ENCODE measurements at regions not wholly inside any gene's neighbourhood (a gene's known extent, or its start where the extent isn't known, plus 50 kb on each side); places are given as distances from the start of the nearest gene placed in this dataset.
"Not testable (repeated sequence)": the region's sequence is repeated elsewhere in the genome, so short reads cannot be mapped to it uniquely, and the experiment has no call there.

GRCh38 chr6:134763575-134763974 lies 186.3 kb downstream of the ALDH8A1 start:
- H2AFZ ChIP-seq (ENCODE audit: low read length); H3K79me2 ChIP-seq (ENCODE audit: low read length); H3K27me3 ChIP-seq (ENCODE audit: low read length); H3K9ac ChIP-seq (ENCODE audit: low read length); H3K27ac ChIP-seq (ENCODE audit: low read length); DNase-seq; H3K4me2 ChIP-seq (ENCODE audit: low read depth, low read length, poor library complexity, severe bottlenecking); H3K36me3 ChIP-seq (ENCODE audit: insufficient read depth, low read length); H3K9me2 ChIP-seq (replicated peaks; ENCODE audit: insufficient read depth, low read length); H4K20me1 ChIP-seq (ENCODE audit: insufficient read depth, low read depth, low read length); H3K4me3 ChIP-seq (ENCODE audit: low read length); H3K9me3 ChIP-seq (ENCODE audit: low read length); H3K4me1 ChIP-seq (ENCODE audit: low read length): not testable (repeated sequence)

- Histone ChIP-seq H3K36me3 (ENCODE audit: insufficient read depth, low read length) (no peaks in the 10 kb centered on the region), H3K27ac (ENCODE audit: low read length) (no peak overlapping the region), H3K4me3 (ENCODE audit: low read length) (no peak overlapping the region), H3K9me2 (replicated peaks; ENCODE audit: insufficient read depth, low read length) (no peaks in the 10 kb centered on the region), H3K9me3 (ENCODE audit: low read length) (no peaks in the 10 kb centered on the region), H3K79me2 (ENCODE audit: low read length) (no peaks in the 10 kb centered on the region), H4K20me1 (ENCODE audit: insufficient read depth, low read depth, low read length) (no peaks in the 10 kb centered on the region), H3K4me1 (ENCODE audit: low read length) (no peaks in the 10 kb centered on the region), H3K9ac (ENCODE audit: low read length) (no peak overlapping the region), H3K4me2 (ENCODE audit: low read depth, low read length, poor library complexity, severe bottlenecking) (no peak overlapping the region), H2AFZ (ENCODE audit: low read length) (no peak overlapping the region), H3K27me3 (ENCODE audit: low read length) (no peaks in the 10 kb centered on the region)
- DNase-seq = no peak
Measured at GRCh38 chr6:134758621-134759020, 191.3 kb downstream of the ALDH8A1 start.

GRCh38 chr6:134757911-134758361 lies 192.0 kb downstream of the ALDH8A1 start:
- no peak overlapping the region for H3K4me3 ChIP-seq (ENCODE audit: low read length)
- no peaks in the 10 kb centered on the region for H3K9me2 ChIP-seq (replicated peaks; ENCODE audit: insufficient read depth, low read length)
- no peak overlapping the region for H3K4me2 ChIP-seq (ENCODE audit: low read depth, low read length, poor library complexity, severe bottlenecking)
- H3K9ac ChIP-seq (ENCODE audit: low read length) = no peak overlapping the region
- no peaks in the 10 kb centered on the region for H3K27me3 ChIP-seq (ENCODE audit: low read length)
- no peaks in the 10 kb centered on the region for H3K36me3 ChIP-seq (ENCODE audit: insufficient read depth, low read length)
- no peak overlapping the region for H2AFZ ChIP-seq (ENCODE audit: low read length)
- DNase-seq = no peak
- H4K20me1 ChIP-seq (ENCODE audit: insufficient read depth, low read depth, low read length) = no peaks in the 10 kb centered on the region
- no peaks in the 10 kb centered on the region for H3K79me2 ChIP-seq (ENCODE audit: low read length)
- H3K27ac ChIP-seq (ENCODE audit: low read length) = no peak overlapping the region
- no peaks in the 10 kb centered on the region for H3K4me1 ChIP-seq (ENCODE audit: low read length)
- no peaks in the 10 kb centered on the region for H3K9me3 ChIP-seq (ENCODE audit: low read length)

GRCh38 chr6:134756374-134757025 lies 193.4 kb downstream of the ALDH8A1 start:
- Histone ChIP-seq H3K9me3 (ENCODE audit: low read length) (no peaks in the 10 kb centered on the region), H3K27me3 (ENCODE audit: low read length) (no peaks in the 10 kb centered on the region), H3K79me2 (ENCODE audit: low read length) (no peaks in the 10 kb centered on the region), H3K4me3 (ENCODE audit: low read length) (no peak overlapping the region), H4K20me1 (ENCODE audit: insufficient read depth, low read depth, low read length) (no peaks in the 10 kb centered on the region), H3K27ac (ENCODE audit: low read length) (no peak overlapping the region), H3K4me2 (ENCODE audit: low read depth, low read length, poor library complexity, severe bottlenecking) (no peak overlapping the region), H3K9ac (ENCODE audit: low read length) (no peak overlapping the region), H3K9me2 (replicated peaks; ENCODE audit: insufficient read depth, low read length) (no peaks in the 10 kb centered on the region), H2AFZ (ENCODE audit: low read length) (no peak overlapping the region), H3K4me1 (ENCODE audit: low read length) (no peaks in the 10 kb centered on the region), H3K36me3 (ENCODE audit: insufficient read depth, low read length) (no peaks in the 10 kb centered on the region)
- DNase-seq = no peak

GRCh38 chr6:134754013-134754690 lies 195.7 kb downstream of the ALDH8A1 start:
- no peaks in the 10 kb centered on the region for H3K79me2 ChIP-seq (ENCODE audit: low read length)
- no peak for DNase-seq
- H3K9me2 ChIP-seq (replicated peaks; ENCODE audit: insufficient read depth, low read length) = no peaks in the 10 kb centered on the region
- H3K9me3 ChIP-seq (ENCODE audit: low read length) = no peaks in the 10 kb centered on the region
- no peak overlapping the region for H2AFZ ChIP-seq (ENCODE audit: low read length)
- H3K9ac ChIP-seq (ENCODE audit: low read length) = no peak overlapping the region
- H3K4me3 ChIP-seq (ENCODE audit: low read length) = no peak overlapping the region
- no peak overlapping the region for H3K4me2 ChIP-seq (ENCODE audit: low read depth, low read length, poor library complexity, severe bottlenecking)
- H3K4me1 ChIP-seq (ENCODE audit: low read length) = no peaks in the 10 kb centered on the region
- H4K20me1 ChIP-seq (ENCODE audit: insufficient read depth, low read depth, low read length) = no peaks in the 10 kb centered on the region
- H3K27me3 ChIP-seq (ENCODE audit: low read length) = no peaks in the 10 kb centered on the region
- H3K27ac ChIP-seq (ENCODE audit: low read length) = no peak overlapping the region
- H3K36me3 ChIP-seq (ENCODE audit: insufficient read depth, low read length) = no peaks in the 10 kb centered on the region

GRCh38 chr6:134753001-134753400 lies 196.9 kb downstream of the ALDH8A1 start:
- no peaks in the 10 kb centered on the region for H3K9me2 ChIP-seq (replicated peaks; ENCODE audit: insufficient read depth, low read length)
- H3K79me2 ChIP-seq (ENCODE audit: low read length) = no peaks in the 10 kb centered on the region
- H3K27ac ChIP-seq (ENCODE audit: low read length) = no peak overlapping the region
- no peaks in the 10 kb centered on the region for H3K27me3 ChIP-seq (ENCODE audit: low read length)
- no peak overlapping the region for H3K9ac ChIP-seq (ENCODE audit: low read length)
- no peaks in the 10 kb centered on the region for H3K9me3 ChIP-seq (ENCODE audit: low read length)
- no peaks in the 10 kb centered on the region for H3K36me3 ChIP-seq (ENCODE audit: insufficient read depth, low read length)
- no peak for DNase-seq
- H3K4me3 ChIP-seq (ENCODE audit: low read length) = no peak overlapping the region
- H2AFZ ChIP-seq (ENCODE audit: low read length) = no peak overlapping the region
- H3K4me1 ChIP-seq (ENCODE audit: low read length) = no peaks in the 10 kb centered on the region
- no peaks in the 10 kb centered on the region for H4K20me1 ChIP-seq (ENCODE audit: insufficient read depth, low read depth, low read length)
- no peak overlapping the region for H3K4me2 ChIP-seq (ENCODE audit: low read depth, low read length, poor library complexity, severe bottlenecking)

GRCh38 chr6:134752445-134752844 lies 197.5 kb downstream of the ALDH8A1 start:
- Histone ChIP-seq H3K27ac (ENCODE audit: low read length) (no peak overlapping the region), H3K4me2 (ENCODE audit: low read depth, low read length, poor library complexity, severe bottlenecking) (no peak overlapping the region), H3K36me3 (ENCODE audit: insufficient read depth, low read length) (no peaks in the 10 kb centered on the region), H2AFZ (ENCODE audit: low read length) (no peak overlapping the region), H4K20me1 (ENCODE audit: insufficient read depth, low read depth, low read length) (no peaks in the 10 kb centered on the region), H3K9me2 (replicated peaks; ENCODE audit: insufficient read depth, low read length) (no peaks in the 10 kb centered on the region), H3K4me1 (ENCODE audit: low read length) (no peaks in the 10 kb centered on the region), H3K9ac (ENCODE audit: low read length) (no peak overlapping the region), H3K9me3 (ENCODE audit: low read length) (no peaks in the 10 kb centered on the region), H3K4me3 (ENCODE audit: low read length) (no peak overlapping the region), H3K79me2 (ENCODE audit: low read length) (no peaks in the 10 kb centered on the region), H3K27me3 (ENCODE audit: low read length) (no peaks in the 10 kb centered on the region)
- DNase-seq = no peak

- H3K27me3 ChIP-seq (ENCODE audit: low read length) = no peaks in the 10 kb centered on the region
- no peak overlapping the region for H3K9ac ChIP-seq (ENCODE audit: low read length)
- no peaks in the 10 kb centered on the region for H4K20me1 ChIP-seq (ENCODE audit: insufficient read depth, low read depth, low read length)
- no peak for DNase-seq
- H3K4me1 ChIP-seq (ENCODE audit: low read length) = no peaks in the 10 kb centered on the region
- no peak overlapping the region for H2AFZ ChIP-seq (ENCODE audit: low read length)
- no peak overlapping the region for H3K4me2 ChIP-seq (ENCODE audit: low read depth, low read length, poor library complexity, severe bottlenecking)
- no peaks in the 10 kb centered on the region for H3K9me2 ChIP-seq (replicated peaks; ENCODE audit: insufficient read depth, low read length)
- H3K79me2 ChIP-seq (ENCODE audit: low read length) = no peaks in the 10 kb centered on the region
- no peaks in the 10 kb centered on the region for H3K36me3 ChIP-seq (ENCODE audit: insufficient read depth, low read length)
- H3K27ac ChIP-seq (ENCODE audit: low read length) = no peak overlapping the region
- H3K9me3 ChIP-seq (ENCODE audit: low read length) = no peaks in the 10 kb centered on the region
- H3K4me3 ChIP-seq (ENCODE audit: low read length) = no peak overlapping the region
Measured at GRCh38 chr6:134750669-134751068, 199.2 kb downstream of the ALDH8A1 start.

All from Karpas-422 (cell line).